HG03432 (cell line): ENCODE measurements at regions not wholly inside any gene's neighbourhood (a gene's known extent, or its start where the extent isn't known, plus 50 kb on each side); places are given as distances from the start of the nearest gene placed in this dataset.

Experiments
- ATAC-seq: cut with Tn5 transposase; IDR thresholded peaks from one replicate; pipeline ENCODE4 v1.9.1; 2021; ENCODE audit warnings: mild to moderate bottlenecking, moderate library complexity; ENCODE audit not compliant: unreplicated experiment

DNA sequence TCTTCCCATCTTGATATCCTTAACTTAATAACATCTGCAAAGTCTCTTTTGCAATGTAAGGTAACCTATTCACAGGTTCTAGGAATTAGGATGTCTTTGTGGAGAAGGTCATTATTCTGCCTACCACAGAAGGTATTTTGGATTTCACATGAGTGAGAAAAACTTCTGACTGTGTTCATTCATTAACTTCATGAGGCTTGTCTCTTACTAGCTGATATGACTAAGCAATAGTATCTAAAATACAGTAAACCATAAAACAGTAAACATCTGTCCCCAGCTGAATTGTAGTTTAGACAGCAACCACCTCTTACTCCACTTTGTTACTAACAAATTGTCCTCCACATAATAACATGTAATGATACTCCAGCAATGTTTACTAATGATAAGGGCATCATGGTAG is 198.1 kb downstream of the SEC23A start:
- no peak for ATAC-seq

DNA sequence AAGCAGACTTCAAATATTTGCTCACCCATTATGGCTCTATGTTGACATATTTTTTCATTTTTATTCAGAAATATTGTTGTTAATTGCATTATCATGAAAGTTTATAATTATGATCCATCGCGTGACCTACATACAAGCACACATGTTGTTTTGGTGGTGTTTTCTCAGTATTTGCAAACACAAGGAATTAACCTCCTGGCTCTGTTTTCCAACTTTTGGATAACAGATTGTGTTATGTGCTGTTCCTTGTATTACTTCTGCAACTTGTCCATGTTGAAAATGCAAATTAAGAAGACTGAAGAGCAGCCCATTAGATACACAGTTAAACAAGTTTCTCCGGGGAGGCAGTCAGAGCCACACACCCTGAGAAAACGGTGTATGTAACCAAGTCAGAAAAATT is 201.2 kb downstream of the SEC23A start:
- no peak for ATAC-seq

DNA sequence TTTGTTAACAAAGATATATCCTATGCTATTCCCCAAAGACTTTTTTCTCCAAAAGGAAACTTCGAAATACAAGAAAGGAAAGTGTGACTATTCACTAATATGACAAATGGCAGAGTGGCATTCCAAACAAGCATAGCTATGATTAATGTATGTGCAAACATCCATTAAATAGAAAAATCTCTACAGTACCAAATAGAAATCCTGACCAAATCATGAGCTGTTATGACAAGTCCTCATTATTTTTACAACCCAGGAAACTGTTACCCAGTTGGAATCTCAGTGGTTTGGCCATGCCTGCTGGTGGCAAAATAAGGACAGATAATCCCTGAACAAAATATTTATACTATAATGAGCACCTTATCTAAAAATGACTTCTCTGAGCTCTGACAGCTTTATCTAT is 202.1 kb downstream of the SEC23A start:
- ATAC-seq = no peak

DNA sequence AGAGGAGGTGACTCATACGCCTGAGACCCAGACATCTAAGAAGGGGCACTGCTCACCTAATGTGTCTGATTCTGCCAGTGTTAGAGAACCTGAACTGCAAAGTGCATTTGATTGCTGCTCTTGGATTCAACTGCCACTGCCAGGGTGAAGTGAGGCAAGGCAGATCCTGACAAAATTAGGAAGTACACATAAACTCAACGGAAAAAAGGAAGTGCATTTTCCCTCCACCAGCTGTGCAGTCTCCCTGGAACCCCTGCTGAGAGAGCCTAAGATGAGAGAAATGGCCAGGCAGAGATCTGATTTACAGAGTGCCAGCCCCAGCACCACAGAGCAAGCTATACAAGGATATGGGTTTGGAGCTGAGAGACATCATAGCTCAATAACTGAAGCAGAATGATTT is 215.3 kb downstream of the SEC23A start:
- no peak for ATAC-seq

DNA sequence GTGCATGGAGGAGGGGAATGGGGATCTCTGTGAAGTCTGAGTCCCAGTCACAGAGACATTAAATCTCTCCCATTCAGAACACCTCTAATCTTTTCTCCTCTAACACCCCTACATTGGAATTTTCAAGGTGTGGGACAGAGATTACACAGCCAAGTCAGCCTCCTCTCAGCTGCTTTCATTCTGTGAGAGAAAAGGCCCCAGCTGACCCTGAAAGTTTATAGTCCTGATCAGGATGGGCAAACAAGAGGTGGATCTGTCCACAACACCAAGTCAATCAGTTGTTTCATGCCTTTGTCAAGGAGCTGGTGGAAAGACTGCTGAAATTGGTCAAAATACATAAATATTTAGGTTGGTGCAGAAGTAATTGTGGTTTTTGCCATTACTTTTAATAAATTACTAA is 218.9 kb downstream of the SEC23A start:
- no peak for ATAC-seq

DNA sequence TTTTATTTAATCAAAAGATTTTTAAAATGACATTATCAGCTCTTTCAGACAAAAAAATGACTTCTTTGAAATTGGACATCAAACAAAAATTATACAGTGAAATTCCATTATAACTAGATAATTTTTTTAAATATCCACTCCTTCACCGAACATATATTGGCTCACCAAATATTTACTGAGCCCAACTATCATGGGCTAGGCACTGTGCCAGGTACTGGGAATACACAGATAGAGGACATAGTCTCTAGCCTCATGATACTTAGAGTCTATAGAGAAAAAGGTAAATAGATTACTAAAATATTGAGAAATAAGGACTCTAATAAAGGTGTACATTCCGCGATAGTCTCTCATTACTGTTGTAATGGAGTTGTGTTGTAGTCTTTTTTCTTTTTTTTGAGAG is 219.9 kb downstream of the SEC23A start:
- no peak for ATAC-seq

DNA sequence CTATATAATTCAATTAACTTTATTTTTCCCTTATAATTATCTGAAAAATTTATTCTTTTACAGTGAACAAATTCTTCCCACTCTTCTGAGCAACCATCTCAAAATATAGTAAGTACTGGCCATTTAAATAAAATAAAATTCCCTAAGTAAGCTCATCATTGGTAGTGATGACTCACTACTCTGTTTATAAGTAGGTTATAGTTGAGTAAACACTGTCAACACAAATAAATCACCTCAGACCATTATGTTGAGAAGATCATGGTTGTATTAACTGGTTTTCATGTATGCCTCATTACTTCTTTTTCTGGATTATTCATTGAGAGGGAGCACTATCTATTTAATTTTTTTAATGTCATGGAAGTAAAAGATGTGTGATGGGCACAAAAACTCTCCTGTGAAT is 220.5 kb downstream of the SEC23A start:
- no peak for ATAC-seq

DNA sequence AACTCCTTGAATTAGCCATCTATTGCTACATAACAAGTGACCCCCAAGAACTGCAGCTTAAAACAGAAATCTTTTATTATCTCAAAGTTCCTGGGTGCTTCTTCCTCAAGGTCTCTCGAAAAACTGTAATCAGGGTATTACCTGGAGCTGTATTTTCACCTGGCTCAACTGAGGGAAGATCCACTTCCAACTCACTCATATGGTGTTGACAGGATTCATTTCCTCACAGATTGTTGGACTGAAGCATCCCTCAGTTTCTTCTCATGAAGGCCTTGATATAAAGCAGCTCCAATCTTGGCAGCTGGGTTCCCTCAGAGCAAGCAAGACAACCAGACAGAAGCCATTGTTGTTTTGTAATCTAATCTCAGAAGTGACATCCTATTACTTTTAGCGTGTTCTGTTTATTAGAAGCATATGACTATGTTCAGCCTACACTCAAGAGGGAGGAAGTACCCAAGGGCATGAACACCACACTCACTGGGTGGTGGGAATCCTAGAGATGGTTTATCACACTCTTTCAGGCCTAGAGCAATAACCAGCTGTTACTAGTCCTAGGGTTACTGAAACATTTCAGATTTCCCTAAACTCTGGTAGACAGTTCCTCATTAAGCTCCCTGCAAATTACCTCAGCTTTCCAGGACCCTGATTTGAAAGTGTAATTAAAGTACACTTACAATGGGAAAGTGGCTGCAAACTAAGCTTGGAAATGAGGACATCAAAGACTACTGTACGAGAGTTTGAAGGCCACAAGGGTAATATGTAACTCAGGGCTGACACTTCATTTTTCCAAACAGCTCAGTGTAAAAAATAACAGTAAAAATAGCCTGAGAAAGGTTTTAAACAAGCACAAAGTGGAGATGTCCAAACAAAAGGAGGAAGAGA is 222.2 kb downstream of the SEC23A start:
- no peak for ATAC-seq

DNA sequence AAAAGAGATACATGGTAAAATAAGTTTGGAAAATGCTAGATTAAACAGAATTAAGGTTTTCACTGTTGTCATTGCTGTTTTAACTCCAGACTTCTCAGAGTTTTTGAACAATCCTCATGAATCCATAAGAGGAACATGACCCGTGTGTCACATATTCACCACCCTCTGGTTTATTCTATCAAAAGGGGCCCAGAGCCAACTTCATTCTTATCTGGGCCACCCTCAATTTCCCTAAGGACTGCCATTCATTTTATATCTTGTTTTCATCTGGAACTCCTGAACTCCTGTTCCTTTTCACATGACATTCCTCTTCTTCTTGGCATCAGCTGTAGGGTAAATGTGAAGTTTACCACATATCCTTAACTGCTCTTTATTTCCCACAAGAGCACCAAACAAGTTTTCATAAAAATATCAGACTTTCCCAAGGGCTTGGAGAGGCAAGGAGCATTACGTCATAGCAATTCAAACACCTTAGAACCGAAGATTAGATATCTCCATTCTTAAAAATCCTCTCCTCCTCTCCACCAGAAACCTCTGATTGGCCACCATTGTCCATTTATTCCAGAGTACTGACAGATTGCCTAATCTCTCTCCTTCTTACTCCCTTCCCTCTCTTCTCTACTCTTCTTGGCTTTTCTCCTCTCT is 225.2 kb downstream of the SEC23A start:
- no peak for ATAC-seq

DNA sequence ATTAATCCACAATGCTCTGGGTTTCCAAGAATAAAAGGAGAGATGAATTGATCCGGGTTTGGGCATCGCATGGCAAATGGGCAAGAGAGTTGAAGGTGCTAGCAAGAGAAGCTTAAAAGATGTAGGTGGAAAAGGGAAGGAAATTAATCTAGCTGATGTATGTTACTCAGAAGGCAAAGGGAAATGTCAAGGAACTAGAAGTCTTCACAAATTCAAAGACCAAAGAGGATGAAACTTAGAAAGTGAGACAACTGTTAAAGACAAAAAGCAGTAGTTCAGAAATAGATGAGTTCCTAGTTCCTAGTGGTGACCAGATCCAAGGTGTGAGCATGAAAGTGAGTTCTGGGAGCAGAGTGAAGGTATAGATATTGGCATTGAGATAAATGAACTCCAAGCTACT is 228.3 kb downstream of the SEC23A start:
- no peak for ATAC-seq

DNA sequence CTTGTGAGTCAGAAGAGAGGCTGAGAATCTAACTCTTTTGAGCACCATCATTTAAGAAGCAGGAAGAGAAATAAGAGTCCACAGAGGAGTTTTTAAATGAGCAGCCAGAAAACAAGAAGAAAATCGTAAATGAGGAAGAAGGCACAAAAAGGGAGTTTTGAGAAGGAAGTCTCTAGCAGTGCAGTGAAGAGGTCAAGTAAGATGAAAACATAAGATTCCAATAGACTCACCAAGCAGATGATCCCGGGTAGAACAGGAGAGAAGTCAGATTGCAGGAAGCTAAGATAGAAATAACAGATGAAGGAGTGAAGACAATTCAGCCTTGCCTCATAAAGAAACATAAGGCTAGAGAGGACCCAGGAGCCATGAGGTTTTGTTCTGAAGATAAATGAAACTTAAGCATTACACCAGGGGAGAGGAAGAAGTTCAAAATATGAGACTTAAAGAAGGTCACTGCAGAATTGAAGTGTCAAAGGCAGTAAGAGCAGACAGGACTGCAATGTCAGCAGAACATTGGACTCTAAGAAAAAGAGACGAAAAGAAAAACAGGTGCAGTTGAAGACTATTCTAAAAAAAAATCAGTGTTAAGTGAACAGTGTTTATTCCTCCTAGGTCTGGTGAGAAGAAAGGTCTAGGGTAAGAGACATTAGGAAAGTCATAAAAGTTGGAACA is 229.0 kb downstream of the SEC23A start:
- no peak for ATAC-seq

DNA sequence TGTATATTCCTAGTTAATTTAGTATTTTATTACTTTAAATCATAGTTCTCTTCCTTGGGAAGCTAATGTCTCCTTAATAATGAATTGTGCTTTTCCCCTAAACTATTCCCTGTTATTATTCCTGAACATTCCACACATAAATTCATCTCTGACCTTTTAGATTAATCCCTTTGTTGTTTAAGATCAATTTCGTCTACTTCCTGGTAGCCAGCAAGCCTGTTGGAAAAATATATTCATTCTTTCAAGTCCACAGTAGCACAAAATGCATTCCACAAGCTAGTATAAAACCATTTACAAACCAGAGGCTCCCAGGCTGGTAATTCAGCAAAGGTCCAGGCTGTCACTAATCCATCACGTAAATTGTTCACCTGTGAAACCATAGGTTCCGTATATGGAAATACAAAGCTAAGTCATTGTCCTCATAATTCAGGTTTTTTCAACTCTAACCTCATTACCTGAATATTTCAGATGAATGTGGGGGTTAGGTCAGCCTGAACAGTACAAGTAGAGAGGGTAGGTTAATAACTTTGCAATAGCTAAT is 232.7 kb downstream of the SEC23A start:
- ATAC-seq = no peak

DNA sequence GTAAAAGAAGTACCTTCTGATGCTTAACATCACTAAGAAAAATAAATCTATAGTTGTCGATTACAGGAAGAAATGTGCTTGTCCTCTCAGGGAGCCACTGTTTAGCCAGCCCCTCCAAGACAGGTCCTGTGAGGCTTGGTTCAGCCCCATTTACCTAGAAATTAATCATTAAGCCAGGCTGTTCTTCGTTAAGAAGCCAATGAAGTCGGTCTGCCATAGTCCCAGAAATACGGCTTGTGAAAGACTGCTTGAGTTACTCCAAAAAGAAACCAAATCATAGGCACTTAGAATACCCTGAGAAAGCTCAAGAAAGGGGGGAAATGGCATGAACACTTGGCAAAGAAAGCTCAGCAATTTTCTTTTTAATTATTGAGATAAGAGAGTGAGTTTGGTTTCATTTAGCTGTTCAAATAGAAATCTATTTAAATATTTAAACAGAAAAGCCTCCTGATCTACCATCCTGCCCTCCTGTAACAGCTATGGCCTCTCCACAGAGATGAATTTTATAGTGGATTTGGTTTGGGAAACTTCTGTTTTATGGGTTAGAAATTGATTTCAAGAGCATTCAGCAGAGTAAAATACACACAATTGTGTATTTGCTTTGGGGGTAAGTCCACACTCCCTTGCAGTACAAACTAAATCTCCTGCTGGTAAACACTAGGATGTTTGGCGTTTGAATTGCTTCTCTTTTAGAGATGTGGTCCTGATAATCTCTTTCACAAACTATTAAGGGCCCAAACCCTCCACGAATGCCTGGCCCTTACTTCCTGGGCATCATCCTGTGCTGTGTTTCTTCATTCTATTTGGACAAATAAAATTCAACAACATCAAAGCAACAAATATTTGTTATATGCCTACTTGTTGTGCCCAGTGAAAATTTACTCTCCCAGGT is 234.4 kb downstream of the SEC23A start:
- no peak for ATAC-seq

DNA sequence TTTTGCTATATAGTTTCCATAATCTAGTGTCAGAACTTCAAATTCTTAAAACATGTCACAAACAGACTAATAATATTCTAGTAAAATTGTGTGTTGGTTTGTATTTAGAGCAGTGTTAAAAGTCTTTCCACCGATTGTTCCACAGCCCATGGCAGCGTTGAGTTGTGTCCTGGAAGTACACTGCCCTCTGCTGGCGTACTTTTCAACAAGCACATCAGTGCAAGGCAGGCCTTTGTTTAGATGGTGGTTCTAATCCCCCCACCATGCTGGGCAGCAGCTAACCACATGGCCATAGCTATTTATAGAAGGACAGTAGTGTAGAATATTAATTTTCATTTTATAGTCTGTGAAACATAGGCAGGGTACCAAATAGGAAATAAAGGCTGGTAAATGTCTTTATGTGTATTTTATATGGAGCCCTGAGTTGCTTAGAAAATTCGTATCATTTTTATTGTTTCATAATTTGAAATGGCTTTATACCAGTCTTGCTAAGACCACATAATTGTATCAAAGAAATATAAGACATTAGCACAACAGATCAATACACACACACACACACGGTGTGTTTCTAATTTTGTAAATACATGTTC is 235.4 kb downstream of the SEC23A start:
- ATAC-seq = peak; percentile 93

DNA sequence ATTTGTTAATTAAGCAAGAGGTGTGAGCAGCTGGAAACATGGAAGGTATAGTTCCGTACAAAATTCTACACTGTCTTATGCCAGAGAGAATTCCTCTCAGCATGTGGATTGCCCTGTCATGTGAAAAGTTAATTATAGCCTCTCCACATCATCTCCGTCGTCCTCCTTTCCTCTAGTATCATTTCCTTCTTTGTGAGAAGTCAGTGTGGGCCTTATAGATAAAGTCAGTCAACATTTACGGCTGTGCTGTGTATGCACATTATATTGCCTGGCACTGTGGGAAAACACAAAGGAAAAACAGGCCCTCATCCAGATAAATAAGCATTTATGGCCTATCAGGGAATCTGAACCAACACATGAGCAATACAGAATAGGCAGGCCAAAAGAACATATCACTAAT is 236.6 kb downstream of the SEC23A start:
- no peak for ATAC-seq

DNA sequence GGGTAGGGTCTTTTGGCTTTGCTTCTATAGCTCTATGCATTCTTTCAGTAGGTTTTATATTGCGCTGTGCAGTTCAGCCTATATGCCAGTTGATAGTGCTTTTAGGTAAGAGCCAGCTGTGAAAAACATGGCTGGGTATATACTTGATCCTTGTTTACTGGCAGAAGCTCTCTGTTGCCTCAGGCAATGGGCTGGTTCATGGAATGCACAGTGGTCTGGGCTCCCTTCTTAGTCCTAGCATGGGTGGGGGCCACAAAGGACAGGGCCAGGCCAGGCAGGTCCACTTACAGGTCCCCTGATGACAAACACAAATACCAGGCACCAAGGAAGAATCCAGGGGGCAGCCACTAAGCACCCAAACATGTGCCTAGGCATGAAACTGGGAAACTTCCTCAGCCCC is 240.7 kb downstream of the SEC23A start:
- ATAC-seq = no peak

DNA sequence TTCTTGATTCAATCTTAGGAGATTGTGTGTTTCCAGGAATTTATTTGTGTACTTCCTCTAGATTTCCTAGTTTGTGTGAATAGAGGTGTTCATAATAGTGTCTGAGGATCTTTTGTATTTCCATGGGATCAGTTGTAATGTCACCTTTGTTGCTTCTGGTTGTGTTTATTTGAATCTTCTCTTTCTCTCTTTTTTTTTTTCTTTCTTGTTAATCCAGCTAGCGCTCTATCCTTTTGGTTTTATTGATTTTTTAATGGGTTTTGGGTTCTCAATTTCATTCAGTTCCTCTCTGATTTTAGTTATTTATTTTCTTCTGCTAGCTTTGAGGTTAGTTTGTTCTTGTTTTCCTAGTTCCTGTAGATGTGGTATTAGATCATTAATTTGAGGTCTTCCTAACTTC is 242.5 kb downstream of the SEC23A start:
- no peak for ATAC-seq

DNA sequence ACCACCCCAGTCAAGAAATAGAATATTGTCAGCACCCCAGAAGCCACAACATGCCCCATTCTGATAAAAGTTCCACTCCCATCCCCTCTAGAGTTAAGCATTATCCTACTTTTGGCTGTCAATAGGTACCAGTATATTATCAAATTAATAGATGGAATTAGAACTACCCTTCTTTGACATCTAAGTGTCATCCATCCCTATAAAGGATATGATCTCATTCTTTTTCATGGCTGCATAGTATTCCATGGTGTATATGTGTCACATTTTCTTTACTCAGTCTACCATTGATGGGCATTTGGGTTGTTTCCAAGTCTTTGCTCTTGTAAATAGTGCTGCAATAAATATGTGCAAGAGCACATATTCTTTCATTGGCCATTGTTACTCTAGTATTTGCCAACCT is 246.2 kb downstream of the SEC23A start:
- ATAC-seq = no peak

DNA sequence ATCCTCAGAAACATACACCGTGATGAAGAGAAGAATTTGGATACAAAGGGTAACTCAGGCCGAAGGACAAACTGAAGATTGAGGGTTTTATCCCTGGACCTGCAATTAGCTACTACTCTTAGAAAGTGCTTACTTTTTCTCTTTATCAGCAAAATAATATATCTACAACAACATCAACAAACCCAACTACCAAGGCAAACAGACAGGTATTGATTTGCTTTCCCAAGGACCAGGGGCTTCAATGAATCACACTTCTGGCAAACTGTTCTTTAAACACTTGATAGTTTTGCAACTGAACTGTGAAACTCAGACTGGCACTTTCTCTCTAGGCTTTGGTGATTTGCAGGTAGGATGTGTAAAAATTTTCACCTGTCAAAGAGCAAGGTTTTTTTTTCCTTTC is 247.5 kb downstream of the SEC23A start:
- no peak for ATAC-seq

DNA sequence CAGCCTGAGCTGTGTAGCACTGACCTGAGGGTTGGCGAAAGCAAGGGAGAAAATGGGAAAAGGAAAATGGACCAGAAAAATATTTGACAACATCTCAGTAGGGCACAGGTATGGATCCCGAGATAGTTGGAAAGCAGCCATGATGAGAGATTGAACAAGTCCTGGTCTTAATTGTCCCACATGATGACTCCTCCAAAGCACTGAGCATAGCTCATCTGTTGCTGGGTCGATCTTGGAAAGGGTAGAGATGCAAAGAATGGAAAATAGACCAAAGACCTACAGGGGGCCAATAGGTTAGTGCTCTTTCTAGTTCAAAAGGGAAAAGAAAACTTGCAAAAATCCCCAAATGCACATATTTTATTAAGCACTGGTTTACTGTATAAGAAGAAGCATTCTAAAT is 251.9 kb downstream of the SEC23A start:
- ATAC-seq = no peak
